SKM-1 (cell line): ENCODE measurements at regions not wholly inside any gene's neighbourhood (a gene's known extent, or its start where the extent isn't known, plus 50 kb on each side); places are given as distances from the start of the nearest gene placed in this dataset.

ENCODE experiments used
- DNase-seq: peaks from one replicate; lab custom pipeline; 2025; ENCODE audit not compliant: unreplicated experiment; lab: John Stamatoyannopoulos, UW

DNA sequence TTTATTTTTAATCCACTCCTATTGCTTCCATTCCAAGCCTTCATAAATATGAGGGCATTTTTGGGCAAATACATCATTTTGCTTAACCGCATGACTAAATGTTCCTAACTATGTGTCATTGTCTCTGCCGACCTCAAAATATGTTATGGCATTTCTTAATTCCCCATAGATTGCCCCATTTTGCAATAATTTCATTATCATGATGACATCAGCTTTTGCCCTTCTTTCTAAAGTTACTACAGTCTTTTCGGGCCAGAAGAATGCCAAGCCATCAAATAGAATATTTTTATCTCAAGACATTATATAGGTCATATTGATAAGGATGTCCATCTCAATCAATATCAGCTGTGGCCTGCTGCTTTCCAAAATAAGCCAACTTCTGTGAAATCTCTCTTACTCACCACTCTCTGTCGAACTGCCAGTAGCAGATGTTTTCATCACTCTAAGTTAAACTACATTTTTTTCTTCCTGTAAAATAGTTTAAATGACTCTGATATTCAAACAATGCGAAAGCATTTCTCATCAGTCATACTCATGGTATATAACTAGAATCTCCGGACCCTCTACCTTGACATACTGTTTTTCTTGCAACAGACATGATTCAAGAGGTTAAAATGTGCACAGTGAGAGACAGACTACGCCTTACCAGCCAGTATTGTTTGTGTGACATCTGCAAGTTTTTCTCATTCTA lies 1254.6 kb upstream of the CELF2 start:
- no peak for DNase-seq

DNA sequence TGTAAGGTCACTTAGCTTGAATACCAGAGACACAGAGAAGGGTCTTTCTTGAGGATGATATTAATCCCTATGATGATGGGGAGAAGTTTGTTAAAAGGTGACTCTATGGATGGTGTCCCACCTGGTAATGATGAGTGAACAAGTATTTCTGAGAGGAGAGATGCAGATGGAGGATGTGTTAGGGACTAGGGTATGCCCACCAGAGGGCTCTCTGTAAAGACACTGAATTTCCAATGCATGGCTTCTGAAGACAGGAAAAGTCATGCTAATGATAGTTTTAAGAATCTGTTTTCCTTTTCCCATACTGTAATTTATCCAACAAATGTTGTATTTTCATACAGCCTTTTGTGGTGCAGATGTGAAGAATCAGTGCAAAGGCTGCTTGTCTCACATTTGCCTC lies 1250.9 kb upstream of the CELF2 start:
- DNase-seq = no peak

DNA sequence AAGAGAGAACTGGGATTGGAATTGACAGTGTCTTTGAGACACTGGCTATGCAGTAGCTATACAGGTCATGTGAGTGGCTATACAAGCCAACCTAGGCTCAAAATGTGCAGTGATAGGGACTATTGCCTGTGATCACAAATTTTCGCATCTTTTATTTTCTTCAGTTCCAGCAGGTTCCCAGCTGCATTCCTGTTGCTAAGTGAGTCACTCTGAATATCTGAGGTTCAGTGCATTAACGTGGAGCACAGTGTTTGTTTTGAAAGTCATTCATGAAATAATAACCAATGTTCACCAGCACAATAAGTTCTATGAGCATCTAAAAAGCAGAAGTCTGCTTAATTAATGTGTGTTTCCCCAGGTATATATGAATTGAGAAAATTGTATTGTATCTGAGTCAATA lies 1236.0 kb upstream of the CELF2 start:
- no peak for DNase-seq

DNA sequence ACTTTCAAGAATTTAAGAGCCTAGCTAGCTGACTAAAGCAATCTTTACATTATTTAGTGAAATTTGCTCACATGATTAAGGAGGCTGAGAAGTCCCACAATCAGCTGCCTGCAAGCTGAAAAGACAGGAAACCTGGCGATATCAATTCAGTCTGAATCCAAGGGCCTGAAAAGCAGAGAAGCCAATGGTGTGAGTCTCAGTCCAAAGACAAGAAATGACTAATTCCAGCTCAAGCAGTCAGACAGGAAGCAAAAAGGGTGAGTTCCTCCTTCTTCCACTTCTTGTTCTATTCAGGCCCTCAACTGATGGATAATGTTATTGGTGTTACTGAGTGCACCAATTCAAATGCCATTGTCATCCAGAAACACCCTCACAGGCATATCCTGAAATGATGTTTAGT lies 1231.6 kb upstream of the CELF2 start:
- no peak for DNase-seq

DNA sequence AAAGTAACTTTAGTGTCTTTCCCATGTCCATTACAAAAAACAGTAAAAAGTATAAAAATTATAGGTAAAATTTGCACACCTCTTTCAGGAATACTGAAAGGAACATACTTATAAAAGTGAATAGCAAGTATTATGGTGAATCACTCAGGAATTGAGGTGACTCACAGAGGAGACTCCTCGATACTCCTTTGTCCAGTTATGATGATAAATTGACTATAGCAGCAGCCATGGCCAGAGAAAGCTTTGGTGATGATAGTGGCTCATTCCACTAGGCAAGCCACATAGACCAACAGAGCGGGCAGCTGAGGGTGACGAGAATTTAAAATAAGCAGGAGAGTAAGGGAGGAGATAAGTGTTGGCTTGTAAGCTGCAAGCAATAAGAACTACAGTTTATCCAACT lies 1231.1 kb upstream of the CELF2 start:
- no peak for DNase-seq

DNA sequence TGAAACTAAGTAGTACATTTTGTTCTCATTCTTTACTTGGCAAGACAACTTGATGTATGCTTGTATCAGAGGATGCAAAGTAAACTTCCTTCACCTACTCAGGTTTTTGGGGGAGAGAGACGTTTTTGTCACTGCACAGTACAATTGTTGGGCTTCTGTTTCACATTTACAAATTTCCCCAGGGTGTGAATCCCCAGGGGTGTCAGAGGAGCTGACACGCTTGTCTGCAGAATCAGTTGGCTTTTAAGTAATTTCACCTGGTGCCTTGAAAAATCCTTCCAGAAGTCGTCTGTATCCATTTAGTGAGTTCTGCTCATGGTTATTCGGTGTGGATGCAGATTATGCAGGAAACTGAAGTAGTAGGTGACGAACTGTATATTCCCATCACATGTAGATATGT lies 1227.7 kb upstream of the CELF2 start:
- no peak for DNase-seq

DNA sequence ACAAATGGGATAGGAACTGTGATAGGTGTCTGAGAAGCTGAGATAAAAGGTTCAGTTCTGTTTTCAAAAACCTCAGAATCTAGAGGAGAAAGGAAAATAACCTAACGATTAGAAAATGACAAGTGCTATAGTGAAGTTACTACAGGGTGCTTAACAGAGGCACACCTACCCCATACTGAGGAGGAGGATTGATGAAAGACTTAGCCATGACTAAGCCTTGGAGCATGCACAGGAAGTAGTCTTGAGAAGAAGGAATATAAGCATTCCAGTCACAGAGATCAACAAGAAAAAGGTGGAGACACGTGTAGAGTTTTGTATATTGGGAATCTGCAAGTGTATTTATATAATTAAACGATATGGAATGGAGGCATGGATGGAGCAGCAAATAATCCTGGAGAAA lies 1225.5 kb upstream of the CELF2 start:
- no peak for DNase-seq

DNA sequence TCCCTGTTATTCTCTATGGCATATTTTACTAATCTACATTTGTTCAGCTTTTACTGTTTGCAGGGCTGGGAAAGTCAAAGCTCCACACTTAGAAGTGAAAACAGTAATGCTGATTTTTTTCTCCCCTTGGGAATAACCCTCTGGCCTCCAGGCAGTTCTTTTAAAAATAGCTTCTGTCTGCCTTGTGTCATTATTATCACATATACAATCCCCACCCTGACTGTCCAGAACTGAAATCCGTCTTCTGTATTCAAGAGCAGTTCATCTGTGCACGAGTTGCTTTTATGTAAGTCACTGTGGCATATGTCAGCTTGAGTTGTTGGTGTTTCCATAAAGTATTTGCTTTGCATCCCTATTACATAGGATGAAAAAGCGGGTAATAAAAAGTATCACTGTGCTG lies 1221.1 kb upstream of the CELF2 start:
- no peak for DNase-seq

DNA sequence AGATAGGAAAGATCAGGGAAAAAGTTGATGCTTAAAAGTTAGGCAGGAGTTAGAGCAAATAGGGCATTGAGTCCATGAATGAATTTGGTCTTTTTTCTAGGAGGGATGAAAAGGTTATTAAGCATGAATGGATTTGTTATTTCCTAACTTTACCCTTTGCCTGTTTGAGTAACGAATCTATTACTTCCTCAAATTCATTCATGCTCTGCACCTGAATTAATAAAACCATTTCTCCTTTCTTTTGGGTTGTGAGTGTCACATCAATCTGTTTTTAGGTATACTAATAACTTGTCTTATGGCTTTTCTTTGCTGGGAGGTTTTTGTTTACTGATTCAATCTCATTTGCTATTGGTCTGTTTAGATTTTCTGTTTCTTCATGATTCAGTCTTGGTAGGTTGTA lies 1217.7 kb upstream of the CELF2 start:
- DNase-seq = no peak

DNA sequence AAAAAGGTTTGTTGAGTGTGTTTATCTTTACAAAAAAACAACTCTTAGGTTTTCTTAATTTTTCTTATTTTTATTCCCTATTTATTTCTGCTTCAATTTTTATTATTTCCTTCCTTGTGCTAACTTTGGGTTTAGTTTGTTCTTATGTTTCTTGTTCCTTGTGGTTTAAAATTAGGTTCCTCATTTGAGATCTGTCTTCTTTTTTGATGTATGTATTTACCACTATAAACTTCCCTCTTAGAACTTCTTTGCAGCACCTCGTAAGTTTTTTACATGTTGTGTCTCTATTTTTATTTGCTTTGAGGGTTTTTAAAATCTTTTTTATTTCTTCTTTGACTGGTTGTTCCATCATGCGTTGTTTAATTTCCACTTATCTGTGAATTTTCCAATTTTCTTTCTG lies 1217.1 kb upstream of the CELF2 start:
- peak; percentile 5 for DNase-seq

DNA sequence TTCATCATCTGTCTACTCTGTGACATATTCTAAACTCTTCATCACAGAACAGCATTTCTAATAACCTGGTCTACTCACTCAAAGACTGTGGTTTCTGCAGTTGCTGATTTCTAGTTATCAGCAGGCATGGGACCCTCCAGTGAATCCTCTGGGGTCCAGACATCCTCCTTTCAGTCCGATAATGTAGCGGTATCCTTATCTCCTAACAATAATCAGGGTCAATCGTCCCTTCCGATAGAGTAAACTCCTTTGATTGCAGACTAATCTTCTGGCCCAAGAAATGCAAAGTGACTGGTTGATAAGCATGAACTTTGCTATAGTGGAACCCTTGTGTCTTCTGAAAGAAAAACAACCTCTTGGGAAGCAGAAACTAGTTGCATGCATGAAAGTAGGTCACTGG lies 1209.8 kb upstream of the CELF2 start:
- DNase-seq = no peak

DNA sequence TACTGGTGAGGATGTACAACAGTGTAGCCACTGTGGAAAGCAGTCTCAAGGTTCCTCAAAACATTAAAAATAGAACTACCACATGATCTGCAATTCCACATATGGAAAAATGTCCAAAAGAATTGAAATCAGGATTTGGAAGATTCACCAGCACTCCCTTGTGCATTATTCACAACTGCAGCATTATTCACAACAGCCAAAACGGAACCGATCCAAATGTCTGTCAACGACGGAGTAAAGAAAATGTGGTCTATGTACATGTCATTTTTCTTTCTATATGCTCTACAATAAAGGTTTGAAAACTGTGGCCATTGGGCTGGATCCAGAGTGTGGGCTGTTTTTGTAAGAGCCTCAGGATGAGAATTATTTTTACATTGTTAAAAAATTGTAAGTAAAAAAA lies 1206.1 kb upstream of the CELF2 start:
- DNase-seq = no peak

DNA sequence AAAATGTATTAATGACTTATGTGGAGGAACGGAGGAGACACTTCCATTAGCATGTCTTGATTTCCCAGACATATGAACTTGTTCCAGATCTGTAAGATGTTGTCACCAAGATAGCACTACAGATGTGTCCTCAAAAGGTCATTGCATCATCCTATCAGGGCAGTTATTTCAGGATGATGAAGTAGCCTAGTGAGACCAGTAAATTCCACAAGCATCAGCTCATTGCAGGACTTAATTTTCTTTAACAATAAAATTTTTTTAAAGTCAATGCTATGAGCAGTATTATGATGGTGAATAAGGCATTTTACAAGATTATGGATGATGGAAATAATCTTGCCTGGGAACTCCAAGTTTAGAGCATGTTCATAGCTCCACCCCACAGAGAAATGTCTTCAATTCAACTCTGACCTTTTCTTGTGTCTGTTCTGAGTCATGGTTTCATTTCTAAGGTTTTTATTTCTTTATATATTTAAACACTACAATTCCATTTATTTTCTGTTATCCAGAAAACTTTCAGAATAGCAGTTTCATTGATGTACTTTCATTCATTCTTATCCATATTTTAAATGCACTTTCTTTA lies 1203.3 kb upstream of the CELF2 start:
- no peak for DNase-seq

DNA sequence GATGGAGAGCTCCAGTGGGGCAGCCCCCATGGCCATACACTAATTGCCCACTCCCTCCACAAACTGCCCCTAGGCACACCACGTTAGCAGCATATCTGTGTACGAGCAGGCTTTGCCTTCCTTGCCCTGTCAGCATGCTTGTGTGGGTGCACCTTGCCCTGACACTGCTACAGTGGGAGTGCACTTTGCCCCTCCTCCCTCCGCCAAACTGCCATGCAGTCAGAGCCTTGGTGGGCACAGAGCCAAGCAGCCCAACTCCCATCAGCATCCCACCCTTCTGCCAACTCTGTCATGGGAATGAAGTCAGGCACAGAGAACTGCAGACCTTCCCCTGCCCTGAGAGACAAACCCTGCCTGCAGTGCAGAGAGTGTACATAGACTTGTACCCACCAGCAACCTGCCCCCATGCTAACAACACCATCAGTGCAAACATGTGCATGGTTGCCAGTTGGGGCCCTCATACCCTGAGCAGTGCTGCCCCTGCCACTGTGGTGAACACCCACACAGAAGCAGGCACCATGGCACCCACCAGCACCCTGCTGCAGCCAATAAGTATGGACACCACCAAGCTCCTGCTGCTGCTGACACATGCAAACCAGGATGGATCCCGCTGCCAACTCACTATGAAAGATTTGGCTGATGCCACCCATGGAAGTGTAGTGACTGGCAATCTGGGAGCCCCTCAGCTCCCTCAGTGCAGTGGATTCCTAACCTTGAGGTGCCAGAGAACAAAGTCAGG lies 1197.7 kb upstream of the CELF2 start:
- no peak for DNase-seq

DNA sequence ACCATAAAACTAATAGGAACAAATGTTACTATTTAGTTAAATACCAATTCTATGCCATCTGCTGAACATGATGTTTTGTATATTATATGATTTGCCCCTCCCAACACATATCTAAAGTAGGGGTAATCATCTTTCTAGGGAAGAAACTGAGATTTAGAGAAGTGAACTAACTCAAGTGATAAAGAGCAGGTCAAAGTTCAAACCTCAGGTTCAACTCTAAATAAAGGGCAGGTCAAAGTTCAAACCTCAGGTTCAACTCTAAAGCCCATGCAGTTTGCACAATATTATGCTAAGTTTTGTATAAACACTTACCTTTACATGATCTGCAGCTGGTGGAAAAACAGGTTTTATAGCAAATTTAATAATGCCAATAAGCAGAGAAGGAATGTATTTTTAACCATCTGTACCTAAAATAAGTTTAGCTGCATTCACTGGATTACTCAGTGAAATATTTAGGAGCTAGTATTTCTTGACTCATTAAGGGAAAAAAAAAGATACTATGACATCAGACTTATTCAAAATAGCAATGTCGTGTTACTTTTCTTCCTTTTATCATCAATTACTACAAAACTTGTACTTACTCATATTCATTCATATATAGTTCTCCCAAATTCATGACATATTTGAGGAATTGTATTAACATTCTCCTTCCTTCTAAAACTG lies 1194.3 kb upstream of the CELF2 start:
- DNase-seq = no peak

DNA sequence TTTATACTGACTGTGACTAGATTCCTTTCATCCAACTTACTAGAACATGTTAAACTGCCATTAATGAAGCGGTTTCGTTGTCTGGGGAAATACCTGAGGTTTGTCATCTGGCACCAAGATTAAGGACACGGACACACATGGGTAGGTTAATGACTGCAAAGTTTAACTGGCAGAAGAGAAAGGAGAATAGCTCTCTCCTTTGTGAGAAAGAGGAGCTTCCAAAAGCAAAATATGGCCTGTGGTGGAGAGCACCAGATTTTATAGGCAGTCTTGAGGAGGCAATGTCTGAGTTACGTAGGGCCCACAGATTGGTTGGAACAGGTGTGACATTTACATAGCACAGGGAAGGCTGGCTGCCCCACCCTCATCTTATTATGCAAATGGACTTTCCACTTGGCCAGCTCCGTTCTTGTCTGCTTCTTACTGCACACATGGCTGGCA lies 1193.0 kb upstream of the CELF2 start:
- no peak for DNase-seq

DNA sequence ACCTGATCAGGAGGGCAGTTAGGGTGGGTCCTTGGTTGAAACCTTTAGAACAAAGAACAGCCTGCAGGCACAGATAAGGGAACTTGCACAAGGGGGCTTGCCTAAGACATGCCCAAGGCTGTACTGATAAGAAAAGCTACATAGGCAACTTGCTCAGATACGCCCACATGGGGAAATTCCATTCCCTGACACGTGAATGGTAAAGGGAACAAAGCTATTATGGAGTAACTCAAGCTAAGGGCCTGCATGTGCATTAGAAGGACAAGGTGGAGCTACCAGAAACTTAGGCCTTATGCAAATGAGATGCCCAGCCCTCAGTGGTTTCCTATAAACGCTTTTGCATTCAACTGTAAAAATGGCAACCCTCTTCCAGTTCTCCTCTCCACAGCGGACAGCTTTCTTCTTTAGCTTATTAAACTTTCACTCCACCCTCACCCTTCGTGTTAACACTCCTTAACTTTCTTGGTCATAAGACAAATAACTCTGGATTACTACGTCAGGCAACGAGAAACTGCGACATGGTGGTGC lies 1192.1 kb upstream of the CELF2 start:
- no peak for DNase-seq

DNA sequence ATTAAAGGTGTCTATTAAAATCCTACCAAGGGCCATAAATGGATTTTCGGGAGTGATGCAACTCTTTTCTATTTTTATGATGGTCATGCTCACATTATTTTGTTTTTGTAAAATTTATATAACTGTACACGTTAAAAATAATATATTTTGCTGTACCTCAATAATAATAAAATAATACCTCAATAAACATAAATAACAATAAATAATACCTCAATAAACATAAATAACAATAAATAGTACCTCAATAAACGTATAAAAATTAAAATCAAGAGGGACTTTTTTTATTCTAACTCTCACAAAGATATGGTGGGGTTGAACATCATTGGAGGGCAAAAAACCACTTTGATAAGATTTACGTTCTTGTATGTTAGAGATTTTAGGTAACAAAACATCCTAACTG lies 1189.6 kb upstream of the CELF2 start:
- DNase-seq = no peak

DNA sequence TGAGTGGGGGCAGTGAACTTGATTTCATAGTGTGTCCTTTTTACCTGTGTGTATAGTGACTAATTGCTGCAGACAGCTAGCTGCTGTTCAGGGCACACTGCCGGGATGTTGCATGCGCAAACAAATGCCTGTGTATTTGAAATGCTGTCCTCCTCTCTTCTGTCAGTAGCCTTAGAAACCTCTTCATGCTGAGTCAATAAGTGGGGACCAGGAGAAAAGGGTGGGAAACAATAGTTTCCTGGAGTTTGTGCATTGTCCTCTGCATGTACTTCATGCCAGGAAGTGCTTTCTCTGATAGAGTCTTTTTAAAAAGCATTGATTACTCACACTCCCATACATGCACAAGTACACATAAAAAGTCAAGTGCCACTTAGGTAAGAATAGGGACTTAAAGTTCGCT lies 1183.7 kb upstream of the CELF2 start:
- DNase-seq = no peak

DNA sequence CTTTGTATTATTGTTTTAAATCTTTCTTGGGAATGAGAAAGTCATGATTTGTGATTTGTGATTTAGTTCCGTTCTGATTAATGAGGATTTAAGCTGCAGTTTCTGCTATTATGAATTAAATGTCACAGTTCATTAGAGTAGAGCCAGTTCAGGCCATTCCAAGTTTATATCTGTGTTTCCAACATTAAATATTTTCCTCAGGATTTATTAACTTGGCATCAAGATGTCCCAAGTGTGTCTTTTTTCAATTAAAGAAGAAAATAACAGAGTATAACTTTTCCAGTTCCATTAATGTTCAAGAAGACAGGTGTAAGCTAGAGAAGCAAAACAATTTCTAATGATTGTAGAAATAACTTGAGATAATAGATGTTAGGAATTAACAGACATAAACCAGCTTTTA lies 1183.2 kb upstream of the CELF2 start:
- DNase-seq = no peak

DNA sequence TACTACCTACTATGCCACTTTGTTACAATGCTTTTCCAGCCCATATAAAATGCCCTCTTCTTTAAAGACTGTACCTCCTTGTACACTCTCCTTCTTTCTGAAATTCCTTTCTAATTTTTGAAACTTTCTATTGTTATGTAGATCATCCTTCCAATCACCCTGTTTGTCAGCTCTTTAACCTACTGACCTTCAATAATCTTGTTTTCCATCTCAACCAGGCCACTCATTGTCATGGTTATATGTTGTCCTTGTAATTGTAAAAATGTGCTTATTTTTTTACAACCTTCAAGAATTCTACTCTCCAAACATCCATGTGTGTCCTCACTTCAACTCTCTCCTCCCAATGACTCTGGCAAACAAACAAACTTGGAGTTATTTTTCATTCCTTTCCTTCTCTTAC lies 1172.6 kb upstream of the CELF2 start:
- DNase-seq = no peak

DNA sequence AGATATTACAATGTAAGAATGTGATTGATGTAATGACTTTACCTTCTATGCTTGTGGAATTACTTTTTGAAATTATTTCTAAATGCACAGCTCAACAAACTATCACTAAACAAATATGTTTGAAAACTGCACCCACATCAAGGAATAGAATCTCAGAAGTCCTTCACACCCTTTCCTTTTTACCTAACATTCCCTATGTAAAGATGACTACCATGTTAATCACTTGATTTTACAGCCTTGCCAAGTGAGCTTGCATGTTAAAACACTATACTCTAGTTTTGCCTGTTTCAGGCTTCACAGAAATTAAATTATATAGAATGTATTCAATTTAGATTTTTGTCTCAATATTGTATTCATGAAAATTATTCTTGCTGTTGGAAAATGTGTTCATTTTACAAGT lies 1169.4 kb upstream of the CELF2 start:
- no peak for DNase-seq
